Mucosa of descending colon (tissue), 3 donors: ENCODE measurements at regions not wholly inside any gene's neighbourhood (a gene's known extent, or its start where the extent isn't known, plus 50 kb on each side); places are given as distances from the start of the nearest gene placed in this dataset.

Experiments used
- ATAC-seq: fragments of 200-7000 bp; cut with Tn5 transposase; one replicate; pipeline ENCODE4 v1.9.1; 2020; ENCODE audit warnings: mild to moderate bottlenecking, moderate library complexity
- DNase-seq, 3 donors: peaks; one replicate each; pipeline ENCODE4 v3.0.0-alpha.2; 2020
- H3K36me3 ChIP-seq: fragments of 200-600 bp; one replicate; pipeline ENCODE4 v1.8.0; 2021; ENCODE audit warnings: low read depth, mild to moderate bottlenecking
- H3K4me1 ChIP-seq: fragments of 200-600 bp; one replicate; pipeline ENCODE4 v1.8.0; 2021; ENCODE audit warnings: low read depth, mild to moderate bottlenecking
- H3K4me3 ChIP-seq: fragments of 200-600 bp; one replicate; pipeline ENCODE4 v1.8.0; 2021; ENCODE audit warnings: mild to moderate bottlenecking
- H3K9me3 ChIP-seq: fragments of 200-600 bp; one replicate; pipeline ENCODE4 v1.8.0; 2021; ENCODE audit warnings: mild to moderate bottlenecking
- CTCF ChIP-seq: fragments of 200-600 bp; IDR thresholded peaks from one replicate; pipeline ENCODE4 v1.8.0; 2022; ENCODE audit warnings: antibody characterized with exemption, mild to moderate bottlenecking
- intact Hi-C, 2 donors: fragments of 100-400 bp; cut with DNase I in 1 of 2; cut with micrococcal nuclease in 1 of 2; formaldehyde crosslinking; loops; one replicate each; pipeline versions ENCODE4 v1.11.0 to v1.11.1; 2022; cut with DNase I, micrococcal nuclease
- donor health status: DM: no; HTN: no; CAD: no; lungs with moderate emphysema.
- donor health status: DM: no; HTN: no; CAD: no.
- donor health status: DM: no; HTN: yes; CAD: no.

- no peak for ATAC-seq
- DNase-seq, result no peak
- H3K36me3 ChIP-seq, result no peaks in the 10 kb centered on the region
- intact Hi-C loops, result no loop called here
- H3K4me3 ChIP-seq, result no peak overlapping the region
- no peaks in the 10 kb centered on the region for H3K4me1 ChIP-seq
- no peaks in the 10 kb centered on the region for H3K9me3 ChIP-seq
- TF ChIP-seq CTCF, result no peak
These were observed 108.9 kb upstream of the SLC5A12 start for GRCh38 chr11:26830757-26831156.

- intact Hi-C loops, result no loop called here
- H3K4me3 ChIP-seq, result no peak overlapping the region
- TF ChIP-seq CTCF, result no peak
- DNase-seq (no peak), ATAC-seq (no peak)
- H3K9me3 ChIP-seq, result no peaks in the 10 kb centered on the region
- H3K4me1 ChIP-seq, result no peaks in the 10 kb centered on the region
- H3K36me3 ChIP-seq, result no peaks in the 10 kb centered on the region
These were observed 112.7 kb upstream of the SLC5A12 start for GRCh38 chr11:26834601-26835000.

- H3K36me3 ChIP-seq, result no peaks in the 10 kb centered on the region
- no peaks in the 10 kb centered on the region for H3K4me1 ChIP-seq
These were observed 113.8 kb upstream of the SLC5A12 start for GRCh38 chr11:26835611-26836010.

GRCh38 chr11:26837154-26837553, 115.3 kb upstream of the SLC5A12 start:
- Histone ChIP-seq H3K4me3 (no peak overlapping the region), H3K9me3 (no peaks in the 10 kb centered on the region), H3K36me3 (no peaks in the 10 kb centered on the region), H3K4me1 (no peaks in the 10 kb centered on the region)
- intact Hi-C loops, result no loop called here
- no peak for TF ChIP-seq CTCF
- ATAC-seq, result no peak
- DNase-seq, result no peak

More at GRCh38 chr11:26835611-26836010, 113.8 kb upstream of the SLC5A12 start:
- ATAC-seq (no peak), DNase-seq (no peak)
- no peak for TF ChIP-seq CTCF
- intact Hi-C loops, result no loop called here
- no peaks in the 10 kb centered on the region for H3K9me3 ChIP-seq
- H3K4me3 ChIP-seq, result no peak overlapping the region

GRCh38 chr11:26839911-26840698, 118.2 kb upstream of the SLC5A12 start:
- DNase-seq (no peak), ATAC-seq (no peak)
- no peak overlapping the region for H3K4me3 ChIP-seq
- no peaks in the 10 kb centered on the region for H3K36me3 ChIP-seq
- no peak for TF ChIP-seq CTCF
- no peaks in the 10 kb centered on the region for H3K9me3 ChIP-seq
- no peaks in the 10 kb centered on the region for H3K4me1 ChIP-seq
- intact Hi-C loops, result no loop called here
